Hypothalamus (tissue), 51 donors: ENCODE measurements at regions not wholly inside any gene's neighbourhood (a gene's known extent, or its start where the extent isn't known, plus 50 kb on each side); places are given as distances from the start of the nearest gene placed in this dataset.
A peak's percentile ranks its signal among the peaks of the same experiment; 100 is the strongest.

Experiments used
- DNase-seq, 51 donors: peaks; one replicate each; lab custom pipeline; 2025; lab: John Stamatoyannopoulos, UW

GRCh38 chr12:105738051-105738450 is 400.7 kb downstream of the NUAK1 start:
- no peak for DNase-seq

GRCh38 chr12:105740369-105740768 is 398.4 kb downstream of the NUAK1 start:
- DNase-seq = no peak

- DNase-seq = peak in 32 of 51 donors; percentile 2 to 65 (median 16)
Observed at GRCh38 chr12:105740970-105741725, 397.6 kb downstream of the NUAK1 start.

- peak in 1 of 51 donors; percentile 30 for DNase-seq
Observed at GRCh38 chr12:105741786-105742566, 396.8 kb downstream of the NUAK1 start.

- no peak for DNase-seq
Observed at GRCh38 chr12:105742567-105742874, 396.2 kb downstream of the NUAK1 start.

GRCh38 chr12:105744371-105745058 is 394.2 kb downstream of the NUAK1 start:
- no peak for DNase-seq

- no peak for DNase-seq
Observed at GRCh38 chr12:105745811-105746210, 392.9 kb downstream of the NUAK1 start.

- DNase-seq = peak in 27 of 51 donors; percentile 5 to 62 (median 18)
Observed at GRCh38 chr12:105748806-105749600, 389.8 kb downstream of the NUAK1 start.

- DNase-seq = no peak
Observed at GRCh38 chr12:105750096-105750495, 388.7 kb downstream of the NUAK1 start.

- DNase-seq = no peak
Observed at GRCh38 chr12:105754313-105754712, 384.4 kb downstream of the NUAK1 start.

- DNase-seq = no peak
Observed at GRCh38 chr12:105756961-105757360, 381.8 kb downstream of the NUAK1 start.

GRCh38 chr12:105759149-105759548 is 379.6 kb downstream of the NUAK1 start:
- no peak for DNase-seq

GRCh38 chr12:105761075-105761474 is 377.7 kb downstream of the NUAK1 start:
- DNase-seq = no peak

- no peak for DNase-seq
Observed at GRCh38 chr12:105764216-105764835, 374.4 kb downstream of the NUAK1 start.

GRCh38 chr12:105765053-105766014 is 373.4 kb downstream of the NUAK1 start:
- no peak for DNase-seq

GRCh38 chr12:105766029-105766428 is 372.7 kb downstream of the NUAK1 start:
- DNase-seq = no peak

- no peak for DNase-seq
Observed at GRCh38 chr12:105769486-105769885, 369.3 kb downstream of the NUAK1 start.

GRCh38 chr12:105773471-105773870 is 365.3 kb downstream of the NUAK1 start:
- DNase-seq = peak in 24 of 51 donors; percentile 2 to 54 (median 36)

- DNase-seq = no peak
Observed at GRCh38 chr12:105774037-105774436, 364.7 kb downstream of the NUAK1 start.
